SU-DHL-6 (cell line): ENCODE measurements at regions not wholly inside any gene's neighbourhood (a gene's known extent, or its start where the extent isn't known, plus 50 kb on each side); places are given as distances from the start of the nearest gene placed in this dataset.
"Not testable (repeated sequence)": the region's sequence is repeated elsewhere in the genome, so short reads cannot be mapped to it uniquely, and the experiment has no call there.

Experiments used
- H2AFZ ChIP-seq: fragments of 200-600 bp; sonication (generic); 2 replicates; pipeline ENCODE4 v1.6.1; 2014; ENCODE audit warnings: low read depth, mild to moderate bottlenecking, moderate library complexity, mixed read lengths, antibody characterized with exemption, low read length; ENCODE audit not compliant: severe bottlenecking
- H3F3A ChIP-seq: fragments of 200-600 bp; shearing (Covaris generic); 2 replicates; pipeline ENCODE4 v1.6.0; 2016; ENCODE audit warnings: antibody characterized with exemption, mild to moderate bottlenecking; ENCODE audit not compliant: insufficient read depth
- H3K27ac ChIP-seq: fragments of 200-600 bp; sonication (generic); 2 replicates; pipeline ENCODE4 v1.5.1; 2016; ENCODE audit warnings: low read depth, mild to moderate bottlenecking, low read length, moderate library complexity, mixed read lengths
- H3K27me3 ChIP-seq: fragments of 200-600 bp; sonication (generic), shearing (Covaris generic); 2 replicates; pipeline ENCODE4 v1.6.0; 2014; ENCODE audit warnings: mild to moderate bottlenecking, low read length
- H3K36me3 ChIP-seq: fragments of 200-600 bp; sonication (generic); 2 replicates; pipeline ENCODE4 v1.6.1; 2014; ENCODE audit warnings: mild to moderate bottlenecking, low read length, mixed read lengths
- H3K4me2 ChIP-seq: fragments of 300-600, 200-600 bp; shearing (Covaris generic), sonication (generic); 2 replicates; pipeline ENCODE4 v1.6.0; 2014; ENCODE audit warnings: low read length, low read depth, mild to moderate bottlenecking; ENCODE audit not compliant: poor library complexity, severe bottlenecking
- H3K4me3 ChIP-seq: fragments of 200-600 bp; sonication (generic); 2 replicates; pipeline ENCODE4 v1.5.1; 2014; ENCODE audit warnings: antibody characterized with exemption, low read length, mild to moderate bottlenecking, mixed read lengths; ENCODE audit not compliant: insufficient read depth, poor library complexity, severe bottlenecking
- H3K79me2 ChIP-seq: fragments of 200-600 bp; sonication (generic); 2 replicates; pipeline ENCODE4 v1.6.1; 2014; ENCODE audit warnings: mild to moderate bottlenecking, low read length, moderate library complexity; ENCODE audit not compliant: insufficient read depth
- H3K9ac ChIP-seq: fragments of 200-600 bp; sonication (generic); 2 replicates; pipeline ENCODE4 v1.7.0; 2014; ENCODE audit warnings: mild to moderate bottlenecking, low read length
- H3K9me2 ChIP-seq: fragments of 200-600 bp; sonication (generic); replicated peaks from 2 replicates; pipeline ENCODE4 v1.6.1; 2014; ENCODE audit warnings: low read length; ENCODE audit not compliant: insufficient read depth
- H3K9me3 ChIP-seq: fragments of 200-600 bp; sonication (generic); 2 replicates; pipeline ENCODE4 v1.6.1; 2014; ENCODE audit warnings: low read length, mixed read lengths; ENCODE audit not compliant: insufficient read depth
- H4K20me1 ChIP-seq: fragments of 200-600 bp; sonication (generic); 2 replicates; pipeline ENCODE4 v1.6.1; 2014; ENCODE audit warnings: low read depth, mild to moderate bottlenecking, antibody characterized with exemption, low read length, moderate library complexity, mixed read lengths
- CTCF ChIP-seq: fragments of 200-600 bp; sonication (generic); IDR thresholded peaks from one replicate; pipeline ENCODE4 v1.5.1; 2017; ENCODE audit warnings: antibody characterized with exemption, mild to moderate bottlenecking, low read length, moderate library complexity; ENCODE audit not compliant: insufficient read depth, poor library complexity, severe bottlenecking
- EZH2phosphoT487 ChIP-seq: fragments of 200-600 bp; sonication (generic), shearing (Covaris generic); conservative IDR thresholded peaks from 2 replicates; pipeline ENCODE4 v1.6.1; 2018; ENCODE audit warnings: mild to moderate bottlenecking, antibody characterized with exemption, low read length, moderate library complexity, mixed read lengths

- no peak for TF ChIP-seq CTCF
- no peak for TF ChIP-seq EZH2phosphoT487
- H3K9ac ChIP-seq, result no peak overlapping the region
- no peaks in the 10 kb centered on the region for H3F3A ChIP-seq
- no peaks in the 10 kb centered on the region for H3K9me2 ChIP-seq
- no peaks in the 10 kb centered on the region for H3K36me3 ChIP-seq
- no peaks in the 10 kb centered on the region for H4K20me1 ChIP-seq
- no peak overlapping the region for H2AFZ ChIP-seq
- H3K27me3 ChIP-seq, result no peaks in the 10 kb centered on the region
- no peaks in the 10 kb centered on the region for H3K9me3 ChIP-seq
- no peak overlapping the region for H3K4me3 ChIP-seq
- H3K4me2 ChIP-seq, result no peak overlapping the region
- H3K27ac ChIP-seq, result no peak overlapping the region
- no peaks in the 10 kb centered on the region for H3K79me2 ChIP-seq
Observed at GRCh38 chr7:94311515-94311914, 83.2 kb upstream of the COL1A2 start.

- no peaks in the 10 kb centered on the region for H3K79me2 ChIP-seq
- H3K4me3 ChIP-seq, result no peak overlapping the region
- no peaks in the 10 kb centered on the region for H4K20me1 ChIP-seq
- no peak overlapping the region for H3K9ac ChIP-seq
- H3F3A ChIP-seq, result no peaks in the 10 kb centered on the region
- H3K9me2 ChIP-seq, result no peaks in the 10 kb centered on the region; the same call in 1 of the 2 replicates
- no peak overlapping the region for H3K4me2 ChIP-seq
- H3K27ac ChIP-seq, result no peak overlapping the region
- no peak overlapping the region for H2AFZ ChIP-seq
- H3K27me3 ChIP-seq, result no peaks in the 10 kb centered on the region
- H3K36me3 ChIP-seq, result no peaks in the 10 kb centered on the region
- H3K9me3 ChIP-seq, result no peaks in the 10 kb centered on the region
- TF ChIP-seq EZH2phosphoT487 (no peak), CTCF (no peak)
Observed at GRCh38 chr7:94313926-94314325, 80.8 kb upstream of the COL1A2 start.

- H4K20me1 ChIP-seq, result no peaks in the 10 kb centered on the region
- H3K4me3 ChIP-seq, result no peak overlapping the region
- no peaks in the 10 kb centered on the region; the same call in 1 of the 2 replicates for H3K9me2 ChIP-seq
- TF ChIP-seq CTCF (no peak), EZH2phosphoT487 (no peak)
- H3K79me2 ChIP-seq, result no peaks in the 10 kb centered on the region
- no peaks in the 10 kb centered on the region for H3K36me3 ChIP-seq
- no peaks in the 10 kb centered on the region for H3F3A ChIP-seq
- H2AFZ ChIP-seq, result no peak overlapping the region
- H3K4me2 ChIP-seq, result no peak overlapping the region
- no peaks in the 10 kb centered on the region for H3K27me3 ChIP-seq
- no peaks in the 10 kb centered on the region for H3K9me3 ChIP-seq
- H3K27ac ChIP-seq, result no peak overlapping the region
- H3K9ac ChIP-seq, result no peak overlapping the region
Observed at GRCh38 chr7:94314413-94315410, 80.0 kb upstream of the COL1A2 start.

GRCh38 chr7:94321138-94321537, 73.6 kb upstream of the COL1A2 start:
- not testable (repeated sequence) for H3K4me3 ChIP-seq, H3K27me3 ChIP-seq, H3K9me3 ChIP-seq, H3K79me2 ChIP-seq, H3F3A ChIP-seq, H3K4me2 ChIP-seq, H3K36me3 ChIP-seq, H4K20me1 ChIP-seq, H3K9ac ChIP-seq, H2AFZ ChIP-seq, H3K27ac ChIP-seq, H3K9me2 ChIP-seq
